GM23248 (cell line): ENCODE measurements at regions not wholly inside any gene's neighbourhood (a gene's known extent, or its start where the extent isn't known, plus 50 kb on each side); places are given as distances from the start of the nearest gene placed in this dataset.

Experiments used
- EZH2 ChIP-seq: fragments of 200-600 bp; sonication (generic); IDR thresholded peaks from 2 replicates; pipeline ENCODE4 v1.6.1; 2018; ENCODE audit warnings: antibody characterized with exemption, mild to moderate bottlenecking; ENCODE audit not compliant: insufficient read depth, poor library complexity, severe bottlenecking
- EZH2phosphoT487 ChIP-seq: fragments of 200-600 bp; sonication (generic); IDR thresholded peaks from 2 replicates; pipeline ENCODE4 v1.6.1; 2018; ENCODE audit warnings: antibody characterized with exemption, moderate library complexity, mild to moderate bottlenecking, low read depth; ENCODE audit not compliant: insufficient read depth

DNA sequence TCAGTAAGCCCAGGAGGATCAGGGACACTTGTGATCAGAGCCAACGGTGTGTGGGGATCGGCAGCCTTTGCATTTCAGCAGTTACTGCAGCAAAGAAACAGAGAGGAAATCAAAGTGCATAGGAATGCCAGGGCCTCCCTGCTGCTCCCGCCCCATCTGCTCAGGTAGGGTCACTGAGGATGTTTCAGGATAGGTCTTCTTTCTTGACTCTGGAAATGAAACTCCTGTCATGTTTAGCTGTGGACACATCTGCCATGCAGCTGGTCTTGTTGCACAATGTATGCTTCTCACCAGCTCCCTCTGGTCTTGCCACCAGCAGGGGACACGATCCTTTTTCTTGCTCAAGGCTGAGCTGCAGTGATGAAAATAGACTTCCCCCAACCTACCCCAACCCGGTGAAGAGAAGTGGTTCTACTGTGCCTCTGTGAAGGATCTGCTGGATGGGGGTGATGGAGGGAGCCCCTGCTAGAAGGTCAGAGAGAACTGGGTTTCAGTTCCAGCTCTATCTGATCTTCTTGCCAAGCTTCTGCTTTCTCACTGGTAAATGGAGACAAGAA, 185.2 kb upstream of the KLF4 start:
- no peak for TF ChIP-seq EZH2phosphoT487
- TF ChIP-seq EZH2: no peak
